NCI-H2107 (cell line): ENCODE measurements at regions not wholly inside any gene's neighbourhood (a gene's known extent, or its start where the extent isn't known, plus 50 kb on each side); places are given as distances from the start of the nearest gene placed in this dataset.
"Not testable (repeated sequence)": the region's sequence is repeated elsewhere in the genome, so short reads cannot be mapped to it uniquely, and the experiment has no call there.

ENCODE experiments used
- DNase-seq: peaks from one replicate; lab custom pipeline; 2025; lab: John Stamatoyannopoulos, UW

DNA sequence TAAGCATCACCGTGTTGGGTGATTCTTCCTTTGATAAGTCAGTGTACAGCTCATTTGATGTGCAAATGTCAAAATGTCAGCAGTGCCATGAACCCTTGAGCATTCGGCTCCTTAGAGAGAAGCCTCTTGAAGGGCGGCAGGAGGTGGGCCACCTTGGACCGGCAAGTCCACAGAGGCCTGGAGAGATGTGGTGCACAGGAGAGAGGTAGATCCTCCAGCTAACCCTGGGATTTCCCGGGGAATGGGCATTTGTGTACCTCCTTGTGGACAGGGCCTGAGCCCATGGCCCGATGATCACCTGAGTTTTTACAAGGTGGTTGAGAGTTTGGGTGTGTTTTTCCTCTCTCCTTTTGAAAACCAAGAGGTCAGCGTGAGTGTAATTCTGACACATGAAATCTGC, 133.2 kb upstream of the RCN1 start:
- no peak for DNase-seq

DNA sequence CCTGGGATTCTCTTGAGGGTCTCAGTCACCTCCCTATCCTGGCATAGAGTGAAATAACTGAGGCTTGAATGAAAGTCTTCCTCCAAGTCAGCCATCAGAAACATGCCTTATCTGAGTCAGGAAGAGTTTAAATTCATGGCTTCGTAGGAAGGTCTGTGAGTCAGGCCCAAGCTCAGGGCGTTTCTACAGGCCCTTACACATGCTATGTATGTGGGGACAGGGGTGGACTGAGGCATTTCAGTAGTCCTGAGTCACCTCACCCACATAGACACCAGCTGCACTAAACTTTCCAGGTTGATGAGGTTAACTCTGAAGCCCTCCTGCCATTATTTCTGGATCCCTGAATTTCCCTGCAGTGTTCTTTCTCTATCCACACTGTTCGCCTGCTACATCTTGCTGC, 134.6 kb upstream of the RCN1 start:
- no peak for DNase-seq

DNA sequence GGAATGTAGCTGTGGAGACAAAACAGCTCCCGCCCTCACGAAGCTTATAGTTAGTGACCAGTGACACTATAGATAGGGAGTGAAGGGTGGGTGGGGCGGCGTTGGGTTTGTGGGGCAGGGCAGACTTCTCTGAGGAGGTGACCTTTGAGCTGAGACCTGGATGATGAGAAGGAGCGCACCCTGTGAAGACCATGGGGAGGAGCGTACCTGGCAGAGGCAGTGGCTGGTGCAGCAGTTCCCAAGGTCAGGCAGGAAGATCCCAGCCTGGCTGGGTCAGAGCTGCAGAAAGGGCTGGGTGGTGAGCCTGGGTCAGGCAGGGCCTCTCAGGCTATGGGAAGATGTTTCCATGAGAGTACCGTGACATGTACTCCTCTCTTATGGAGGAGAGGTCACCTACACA, 135.0 kb upstream of the RCN1 start:
- DNase-seq: no peak

DNA sequence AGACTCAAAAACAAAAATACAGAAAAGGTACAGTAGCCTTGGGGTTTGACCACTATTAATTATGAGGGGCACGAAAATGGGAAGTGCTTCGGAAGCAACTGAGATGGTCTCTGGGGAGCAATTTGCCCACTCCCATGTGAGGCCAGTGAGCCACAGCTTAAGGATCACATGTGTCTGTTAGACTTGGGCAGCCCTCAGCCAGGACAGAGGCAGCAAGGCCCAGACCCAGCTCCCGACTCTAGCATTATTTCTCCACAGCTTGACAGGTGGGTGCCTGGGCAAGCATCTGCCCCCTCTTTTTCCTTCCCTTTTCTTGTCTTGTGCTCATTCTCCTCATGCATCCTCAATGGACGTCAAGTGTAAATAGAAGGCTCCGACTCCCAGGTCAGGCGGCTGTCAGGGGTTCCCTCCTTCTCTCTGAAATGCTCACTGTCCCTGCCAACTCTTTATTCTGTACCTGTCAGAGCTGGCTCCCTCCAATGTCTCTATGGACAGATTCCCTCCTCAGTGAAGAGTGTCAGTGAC, 137.0 kb upstream of the RCN1 start:
- DNase-seq: no peak

DNA sequence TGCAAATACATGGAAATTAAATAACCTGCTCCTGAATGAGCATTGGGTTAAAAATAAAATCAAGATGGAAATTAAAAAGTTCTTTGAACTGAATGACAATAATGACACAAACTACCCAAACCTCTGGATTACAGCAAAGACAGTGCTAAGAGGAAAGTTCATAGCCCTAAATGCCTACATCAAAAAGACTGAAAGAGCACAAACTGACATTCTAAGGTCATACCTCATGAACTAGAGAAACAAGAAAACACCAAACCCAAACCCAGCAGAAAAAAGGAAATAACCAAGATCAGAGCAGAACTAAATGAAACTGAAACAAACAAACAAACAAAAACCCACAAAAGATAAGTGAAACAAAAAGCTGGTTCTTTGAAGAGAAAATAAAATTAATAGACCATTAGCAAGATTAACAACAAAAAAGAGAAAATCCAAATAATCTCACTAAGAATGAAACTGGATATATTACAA, 138.6 kb upstream of the PAX6 start:
- not testable (repeated sequence) for DNase-seq

DNA sequence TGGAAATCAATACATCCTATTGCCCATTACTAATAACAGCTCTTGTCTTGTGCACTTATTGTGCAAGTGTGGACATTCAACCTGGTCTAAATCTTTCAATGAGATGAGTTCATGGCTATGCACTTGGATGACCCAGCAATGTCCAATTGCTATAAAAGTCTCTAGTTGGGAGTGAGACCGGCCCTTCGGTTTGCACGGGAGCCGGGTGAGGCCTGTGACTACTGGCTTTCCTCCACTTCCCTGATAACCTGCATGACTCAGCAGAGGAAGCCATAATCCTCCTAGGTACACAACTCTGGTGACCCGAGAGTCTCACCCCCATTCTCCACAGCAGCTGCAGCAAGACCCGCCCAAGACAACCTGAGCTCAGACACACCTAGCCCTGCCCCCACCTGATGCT, 135.9 kb upstream of the PAX6 start:
- no peak for DNase-seq

DNA sequence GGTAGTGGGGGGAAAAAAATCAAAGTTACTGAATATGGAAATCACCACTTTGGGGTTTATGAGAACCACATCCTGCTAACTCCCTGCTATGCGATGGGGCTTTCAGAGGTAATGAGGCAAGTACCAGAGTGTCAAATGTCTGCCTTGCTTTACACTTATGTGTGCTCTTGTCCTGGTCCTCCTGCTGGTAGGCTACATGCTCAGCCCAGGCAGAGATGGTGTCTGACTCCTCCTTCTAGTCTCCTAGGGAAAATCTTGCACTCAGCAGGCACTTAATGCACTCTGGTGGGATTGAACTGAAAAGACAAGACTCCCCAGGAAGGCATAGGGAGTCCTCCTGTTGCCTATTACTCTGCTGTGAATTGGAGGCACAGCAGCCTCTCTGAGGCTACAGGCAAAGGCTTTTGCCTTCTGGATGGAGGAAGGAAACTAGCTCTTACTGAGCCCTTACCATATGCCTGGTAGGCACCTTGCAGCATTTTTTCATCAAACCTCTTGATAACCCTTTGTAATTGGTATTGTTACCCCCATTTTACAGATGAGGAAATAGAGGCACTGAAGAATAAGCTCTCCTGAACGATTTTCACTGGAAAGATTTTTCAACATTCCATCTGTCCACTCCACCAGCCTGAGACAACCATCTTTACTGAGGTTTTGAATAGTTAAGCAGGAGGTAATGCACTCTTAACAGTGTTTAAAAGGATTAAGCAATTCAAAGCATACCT, 132.1 kb upstream of the PAX6 start:
- DNase-seq: no peak

DNA sequence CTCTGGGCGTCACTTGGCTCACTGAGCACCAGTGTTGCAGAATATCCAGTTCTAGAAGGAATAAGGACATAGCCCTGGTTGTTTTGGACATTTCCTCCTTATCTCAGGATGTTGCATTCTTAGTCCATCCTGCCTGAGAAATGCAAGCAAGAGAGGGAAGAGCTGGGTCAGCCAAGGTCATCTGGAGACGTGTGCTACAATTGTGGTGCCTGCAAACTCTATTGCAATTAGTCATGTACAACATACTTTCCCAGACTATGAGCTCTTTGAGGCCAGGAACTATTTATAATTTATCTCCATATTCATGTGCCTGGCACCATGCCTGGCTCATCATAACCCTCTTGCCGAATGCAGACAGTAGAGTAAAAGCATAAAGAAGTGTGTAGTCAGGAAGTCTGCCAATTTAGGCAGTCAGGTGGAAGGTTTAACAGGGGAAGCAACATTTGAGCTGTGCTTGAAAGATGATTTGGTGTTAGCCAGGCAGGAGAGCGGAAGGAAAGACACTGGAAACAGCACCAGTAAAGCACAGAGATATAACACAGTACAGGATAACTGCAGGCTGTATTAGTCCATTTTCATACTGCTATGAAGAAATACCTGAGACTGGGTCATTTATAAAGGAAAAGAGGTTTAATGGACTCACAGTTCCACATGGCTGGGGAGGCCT, 129.4 kb upstream of the PAX6 start:
- no peak for DNase-seq

DNA sequence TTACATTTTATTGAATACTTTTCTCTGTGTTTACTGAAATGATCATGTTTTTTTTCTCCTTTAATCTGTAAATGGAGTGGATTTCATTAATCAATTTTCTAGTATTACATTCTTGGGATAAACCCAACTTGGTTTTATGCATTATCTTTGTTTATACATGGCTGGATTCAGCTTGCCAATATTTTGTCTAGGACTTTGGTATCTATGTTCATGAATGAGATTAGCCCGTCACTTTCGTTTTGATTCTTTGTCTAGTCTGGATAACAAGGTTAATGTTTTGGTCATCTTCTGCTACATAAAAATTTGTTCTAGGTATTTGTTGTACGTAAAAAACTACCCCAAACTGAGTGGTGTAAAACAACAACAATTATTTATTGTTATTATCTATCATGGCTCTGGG, 127.9 kb upstream of the PAX6 start:
- no peak for DNase-seq

DNA sequence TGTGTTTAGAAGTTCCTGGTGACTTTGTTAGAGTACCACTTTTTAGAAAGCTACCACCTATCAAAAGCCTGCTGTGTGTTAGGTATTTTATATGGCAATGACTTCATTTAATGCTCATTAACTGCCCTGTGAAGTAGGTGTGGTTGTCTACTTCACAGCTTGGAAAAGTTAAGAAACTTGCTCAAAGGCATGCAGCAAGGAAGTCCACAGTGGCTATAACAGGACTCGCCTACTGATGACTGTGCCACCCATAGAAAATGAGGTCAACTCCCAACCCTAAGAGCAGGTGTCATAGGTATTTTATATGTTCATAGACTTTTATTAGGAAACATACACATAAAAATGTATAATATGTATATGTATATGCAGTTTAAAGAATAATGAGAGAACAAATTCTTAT, 125.2 kb upstream of the PAX6 start:
- DNase-seq: no peak

DNA sequence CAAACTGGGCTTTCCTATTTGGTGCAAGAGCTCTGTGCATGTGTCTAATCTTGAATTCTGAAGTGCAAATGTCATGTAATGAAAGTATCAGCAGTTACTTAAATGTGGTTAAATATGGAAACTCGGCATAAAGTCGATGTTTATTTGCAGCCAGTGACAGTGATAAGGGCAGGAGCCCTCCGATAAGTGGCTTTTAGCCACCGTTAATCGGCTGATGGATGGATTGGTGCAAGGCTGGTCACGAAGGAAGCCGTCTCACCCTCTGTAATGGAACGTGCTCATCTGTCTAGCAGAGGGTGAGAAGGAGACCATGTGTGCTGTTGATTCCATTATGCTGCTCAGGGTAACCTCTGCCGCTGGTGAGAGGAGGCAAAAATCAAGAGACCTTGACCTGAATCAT, 121.8 kb upstream of the PAX6 start:
- no peak for DNase-seq

DNA sequence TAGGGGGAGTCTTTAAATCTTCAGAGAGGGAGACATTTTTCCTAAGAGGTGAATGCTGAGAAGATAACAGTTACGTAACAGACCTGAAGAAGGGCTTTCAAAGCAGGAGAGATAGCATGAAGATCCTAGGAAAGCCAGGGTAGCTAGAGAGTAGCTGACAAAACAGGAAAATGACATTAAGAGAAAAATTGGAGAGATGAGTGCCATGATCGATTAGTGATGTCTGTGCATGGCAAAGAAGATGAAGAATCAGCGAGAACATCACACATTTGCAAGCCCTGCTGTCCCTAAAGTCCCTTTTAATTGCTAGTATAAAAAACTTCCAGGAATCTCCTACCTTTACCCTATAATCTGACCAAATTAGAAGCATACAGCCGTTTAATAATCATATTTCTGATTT, 116.9 kb upstream of the PAX6 start:
- DNase-seq: no peak

DNA sequence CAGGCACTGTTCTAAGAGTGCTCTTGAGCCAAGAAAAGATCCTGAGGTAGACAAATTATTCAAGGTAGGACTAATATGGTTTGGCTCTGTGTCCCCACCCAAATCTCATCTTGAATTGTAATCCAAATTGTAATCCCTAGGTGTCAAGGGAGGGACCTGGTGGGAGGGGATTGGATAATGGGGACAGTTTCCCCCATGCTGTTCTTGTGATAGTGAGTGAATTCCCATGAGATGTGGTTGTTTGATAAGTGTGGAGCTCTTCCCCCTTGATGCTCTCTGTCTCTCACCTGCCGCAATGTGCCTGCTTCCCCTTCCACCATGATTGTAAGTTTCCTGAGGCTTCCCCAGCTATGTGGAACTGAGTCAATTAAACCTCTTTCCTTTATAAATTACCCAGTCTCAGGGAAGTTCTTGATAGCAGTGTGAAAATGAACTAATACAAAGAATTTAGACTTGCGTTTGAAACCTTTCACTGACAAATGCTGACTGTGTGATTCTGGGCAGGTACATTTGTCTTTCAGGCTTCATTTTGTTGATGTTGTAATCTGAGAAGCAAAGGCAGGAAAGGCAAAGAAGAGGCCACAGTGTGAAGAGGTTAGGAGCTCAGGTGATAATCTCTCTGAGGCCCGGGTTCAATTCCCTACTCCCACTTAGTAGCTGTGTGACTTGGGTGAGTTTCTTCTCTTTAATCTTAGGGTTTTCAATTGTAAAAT, 115.8 kb upstream of the PAX6 start:
- no peak for DNase-seq

DNA sequence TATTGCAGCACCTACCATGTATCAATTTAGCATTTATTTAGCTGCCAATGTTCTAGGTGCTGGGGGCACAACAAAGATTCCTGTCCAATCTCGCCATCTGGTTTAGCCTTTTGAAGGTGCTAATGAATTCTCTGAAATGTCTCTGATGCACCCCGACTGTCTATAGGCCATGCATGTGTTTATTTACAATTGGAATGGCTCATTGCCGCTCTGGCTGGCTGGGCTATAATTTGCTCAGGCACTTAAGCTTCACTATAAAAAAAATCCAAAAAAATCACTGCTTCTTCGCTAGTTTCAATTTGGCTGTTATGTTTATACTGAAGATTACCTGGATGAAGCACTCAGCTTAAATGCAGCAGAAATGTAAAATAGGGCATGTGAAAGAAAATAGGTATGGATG, 115.0 kb upstream of the PAX6 start:
- no peak for DNase-seq

DNA sequence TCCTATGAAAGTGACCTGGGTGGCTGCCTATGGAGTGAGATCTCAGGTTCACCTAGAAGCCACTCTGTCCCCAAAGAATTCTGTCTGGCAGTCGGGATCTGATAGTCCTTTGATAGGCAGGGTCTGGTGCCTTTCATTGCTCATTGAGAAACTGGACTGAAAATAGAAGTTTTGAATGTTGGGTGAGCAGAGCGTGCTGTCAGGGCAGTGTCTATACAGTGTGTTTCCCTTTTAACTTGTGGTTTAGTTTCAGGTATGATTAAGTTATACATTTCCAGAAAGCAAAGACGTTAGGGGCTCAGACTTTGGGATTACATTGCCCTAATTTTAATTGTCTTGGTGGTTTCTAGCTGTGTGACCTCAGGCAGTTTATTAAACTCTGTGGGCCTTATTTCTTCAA, 111.3 kb upstream of the PAX6 start:
- DNase-seq: no peak

DNA sequence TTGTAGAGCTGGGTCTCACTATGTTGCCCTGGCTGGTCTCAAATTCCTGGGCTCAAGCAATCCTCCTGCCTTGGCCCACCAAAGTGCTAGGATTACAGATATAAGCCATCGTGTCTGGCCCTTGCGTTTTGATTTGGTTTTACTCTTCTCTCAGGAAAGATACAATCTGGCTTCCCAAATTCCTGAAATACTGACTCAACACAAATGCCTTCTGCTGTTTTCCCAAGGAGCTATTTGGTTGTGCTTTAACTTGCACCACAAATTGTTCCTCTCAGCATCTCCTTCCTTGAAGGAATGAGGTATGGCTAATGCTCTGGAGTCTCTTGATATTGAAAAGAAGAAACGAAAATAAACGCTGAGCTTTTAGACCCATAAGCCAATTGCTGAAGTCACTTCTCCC, 110.0 kb upstream of the PAX6 start:
- DNase-seq: no peak

DNA sequence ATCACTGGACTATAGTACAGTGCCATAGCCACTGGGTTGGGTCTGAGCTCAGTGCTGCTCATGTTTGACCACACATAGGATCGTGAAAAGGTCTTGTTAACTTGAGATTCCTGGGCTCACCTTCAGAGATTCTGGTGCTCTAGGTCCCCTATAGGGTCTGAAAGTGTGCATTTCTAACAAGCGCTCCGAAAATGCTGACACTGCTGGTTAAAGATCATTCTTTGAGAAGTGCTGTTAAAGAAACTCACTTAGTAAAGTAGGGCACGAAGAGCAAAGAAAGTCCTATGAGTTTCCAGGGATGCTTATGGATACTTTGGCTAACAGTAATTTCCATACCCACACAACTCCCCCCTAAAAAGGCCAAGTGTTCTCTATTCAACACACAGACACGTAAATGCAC, 108.1 kb upstream of the PAX6 start:
- DNase-seq: no peak

DNA sequence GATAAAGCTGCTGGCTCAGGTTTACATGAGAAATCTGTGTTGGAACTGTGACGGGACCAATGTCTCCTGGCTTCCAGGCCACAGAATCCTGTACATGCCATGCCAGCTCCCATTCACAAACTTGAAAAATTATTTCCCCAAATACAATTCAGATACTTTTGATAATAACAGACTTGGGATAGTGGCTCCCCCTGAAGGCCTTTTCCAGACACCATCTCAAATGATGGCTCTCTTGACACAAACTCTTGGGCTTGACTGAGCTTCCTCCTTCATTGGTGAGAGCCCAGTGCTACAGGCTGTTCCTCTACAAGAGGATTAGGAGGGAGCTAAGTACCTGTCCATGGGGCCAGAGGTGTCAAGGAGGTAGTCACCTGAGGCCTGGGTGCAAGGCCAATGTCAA, 104.7 kb upstream of the PAX6 start:
- DNase-seq: no peak

DNA sequence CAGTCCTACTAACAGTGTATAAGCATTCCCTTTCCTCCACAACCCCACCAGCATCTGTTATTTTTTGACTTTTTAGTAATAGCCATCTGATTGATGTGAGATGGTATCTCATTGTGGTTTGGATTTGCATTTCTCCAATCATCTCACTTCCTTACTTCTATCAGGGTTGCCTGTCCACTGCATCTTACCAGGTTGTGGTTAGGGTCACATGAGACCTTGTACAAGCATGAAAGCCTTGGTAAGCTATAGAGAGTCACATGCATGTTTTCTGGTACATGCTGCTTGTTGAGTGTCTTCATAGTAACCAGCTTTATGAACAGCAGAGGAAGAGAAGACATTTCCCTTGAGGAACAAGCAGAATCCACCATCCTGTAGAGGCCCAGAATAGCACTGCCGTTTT, 102.9 kb upstream of the PAX6 start:
- DNase-seq: no peak

DNA sequence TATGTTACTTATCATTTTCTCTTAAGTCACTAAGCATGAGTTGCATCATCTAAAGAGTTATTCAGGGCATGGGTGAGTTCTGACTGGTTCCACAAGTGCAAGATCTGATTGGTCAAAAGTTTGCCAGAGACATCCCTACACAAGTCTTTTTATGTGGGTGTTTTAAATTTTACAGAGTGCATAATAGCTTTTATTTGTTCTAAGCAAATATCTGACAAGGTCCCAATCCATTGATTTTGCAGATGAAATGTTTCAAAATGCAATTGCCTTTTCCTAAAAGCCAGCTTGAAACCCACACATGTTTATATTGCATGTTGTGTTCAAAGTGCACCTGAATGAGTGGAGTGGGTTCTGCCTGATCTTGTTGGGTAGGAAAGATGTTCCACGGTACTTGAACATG, 101.7 kb upstream of the PAX6 start:
- DNase-seq: no peak

DNA sequence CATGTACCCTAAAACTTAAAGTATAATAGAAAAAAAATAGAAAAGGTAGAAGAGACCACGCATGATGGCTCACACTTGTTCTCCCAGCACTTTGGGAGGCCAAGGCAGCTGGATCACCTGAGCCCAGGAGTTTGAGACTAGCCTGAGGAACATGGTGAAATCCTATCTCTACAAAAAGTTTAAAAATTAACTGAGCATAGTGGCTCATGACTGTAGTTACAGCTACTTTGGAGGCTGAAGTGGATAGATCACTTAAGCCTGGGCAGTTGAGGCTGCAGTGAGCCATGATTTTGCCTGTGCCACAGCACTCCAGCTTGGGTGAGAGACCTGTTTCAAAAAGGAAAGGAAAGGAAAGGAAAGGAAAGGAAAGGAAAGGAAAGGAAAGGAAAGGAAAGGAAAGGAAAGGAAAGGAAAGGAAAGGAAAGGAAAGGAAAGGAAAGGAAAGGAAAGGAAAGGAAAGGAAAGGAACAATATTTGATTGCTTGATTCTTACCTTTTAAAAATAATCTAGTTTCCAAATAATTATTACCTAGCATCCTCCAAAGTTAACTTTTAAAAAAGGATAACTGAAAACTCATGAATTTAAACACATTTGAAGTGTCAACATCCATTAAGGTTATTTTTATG, 99.9 kb upstream of the PAX6 start:
- DNase-seq: no peak

DNA sequence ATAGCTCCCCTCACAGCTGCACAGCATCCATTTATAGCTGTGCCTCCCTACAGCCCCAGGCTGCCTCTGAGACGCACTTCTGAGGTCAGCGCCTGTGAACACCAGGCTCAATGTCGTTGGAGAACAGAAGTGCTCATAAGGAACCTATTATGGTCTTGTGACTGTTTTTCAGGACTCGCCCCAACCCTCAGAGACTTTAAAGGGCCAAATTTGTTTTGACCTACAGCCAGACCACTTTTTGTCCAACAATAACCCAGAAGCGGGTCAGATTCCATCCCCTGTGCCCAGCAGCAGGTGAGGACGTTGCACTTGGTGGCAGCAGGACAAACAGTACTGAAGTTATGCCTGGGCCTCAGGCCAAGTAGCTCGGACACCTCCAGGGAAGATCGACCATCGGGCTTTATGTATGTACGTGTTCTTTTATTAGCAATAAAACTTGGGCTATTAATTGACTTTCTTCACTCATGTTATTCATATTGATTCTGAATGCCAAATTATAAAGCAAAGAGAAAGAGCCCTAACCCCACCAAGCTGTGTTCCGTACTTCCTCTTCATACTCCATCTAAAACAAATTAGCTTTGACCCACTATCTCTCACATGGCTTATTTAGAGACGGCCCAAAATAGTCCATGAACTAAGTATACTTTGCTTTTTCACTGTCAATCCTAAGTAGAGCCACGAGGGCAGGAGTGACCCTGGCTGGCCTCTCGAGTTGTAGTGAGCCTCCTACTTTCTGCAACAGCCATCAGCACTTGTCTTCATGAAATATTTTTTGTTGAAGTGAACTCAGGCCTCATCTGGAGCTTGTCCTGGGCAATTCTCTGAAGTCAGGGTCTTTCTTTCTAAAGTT, 92.3 kb upstream of the PAX6 start:
- no peak for DNase-seq
